ENCODE measurements at regions not wholly inside any gene's neighbourhood (a gene's known extent, or its start where the extent isn't known, plus 50 kb on each side); places are given as distances from the start of the nearest gene placed in this dataset.

GRCh38 chr3:76582632-76583378 is 457.1 kb upstream of the ROBO2 start:
- Mint-ChIP-seq H3K4me3 (ENCODE audit: unreplicated experiment) (no peak overlapping the region), H3K4me1 (ENCODE audit: unreplicated experiment) (peaks cover 7% of the 10 kb centered on the region), H3K27ac (ENCODE audit: unreplicated experiment) (no peak overlapping the region), H3K9me3 (ENCODE audit: unreplicated experiment) (no peaks in the 10 kb centered on the region), H3K36me3 (ENCODE audit: unreplicated experiment) (no peaks in the 10 kb centered on the region), H3K27me3 (ENCODE audit: unreplicated experiment) (no peaks in the 10 kb centered on the region)
- no peak for TF ChIP-seq CTCF (IDR thresholded peaks at IDR 0.05)
- no peak for DNase-seq (ENCODE audit: extremely low spot score, unreplicated experiment)

- DNase-seq (ENCODE audit: extremely low spot score, unreplicated experiment): no peak
These were observed 454.0 kb upstream of the ROBO2 start for GRCh38 chr3:76585794-76586392.

GRCh38 chr3:76586471-76586870 is 453.4 kb upstream of the ROBO2 start:
- no peak overlapping the region for H3K27ac Mint-ChIP-seq (ENCODE audit: unreplicated experiment)
- H3K27me3 Mint-ChIP-seq (ENCODE audit: unreplicated experiment): no peaks in the 10 kb centered on the region
- no peak for DNase-seq (ENCODE audit: extremely low spot score, unreplicated experiment)

More at GRCh38 chr3:76585794-76586392, 454.0 kb upstream of the ROBO2 start:
- Mint-ChIP-seq H3K27ac (ENCODE audit: unreplicated experiment) (no peak overlapping the region), H3K27me3 (ENCODE audit: unreplicated experiment) (no peaks in the 10 kb centered on the region), H3K4me1 (ENCODE audit: unreplicated experiment) (peaks cover 7% of the 10 kb centered on the region), H3K36me3 (ENCODE audit: unreplicated experiment) (no peaks in the 10 kb centered on the region), H3K9me3 (ENCODE audit: unreplicated experiment) (no peaks in the 10 kb centered on the region), H3K4me3 (ENCODE audit: unreplicated experiment) (no peak overlapping the region)
- TF ChIP-seq CTCF (IDR thresholded peaks at IDR 0.05): peak; percentile 76

GRCh38 chr3:76610150-76610549 is 429.7 kb upstream of the ROBO2 start:
- Mint-ChIP-seq H3K36me3 (ENCODE audit: unreplicated experiment) (no peaks in the 10 kb centered on the region), H3K27ac (ENCODE audit: unreplicated experiment) (no peak overlapping the region), H3K4me3 (ENCODE audit: unreplicated experiment) (no peak overlapping the region), H3K9me3 (ENCODE audit: unreplicated experiment) (peaks cover 5% of the 10 kb centered on the region), H3K27me3 (ENCODE audit: unreplicated experiment) (peaks cover 30% of the 10 kb centered on the region), H3K4me1 (ENCODE audit: unreplicated experiment) (no peaks in the 10 kb centered on the region)
- DNase-seq (ENCODE audit: extremely low spot score, unreplicated experiment): no peak
- TF ChIP-seq CTCF (IDR thresholded peaks at IDR 0.05): no peak

More at GRCh38 chr3:76586471-76586870, 453.4 kb upstream of the ROBO2 start:
- H3K4me3 Mint-ChIP-seq (ENCODE audit: unreplicated experiment): no peak overlapping the region
- peaks cover 7% of the 10 kb centered on the region for H3K4me1 Mint-ChIP-seq (ENCODE audit: unreplicated experiment)
- no peaks in the 10 kb centered on the region for H3K9me3 Mint-ChIP-seq (ENCODE audit: unreplicated experiment)
- no peak for TF ChIP-seq CTCF (IDR thresholded peaks at IDR 0.05)
- H3K36me3 Mint-ChIP-seq (ENCODE audit: unreplicated experiment): no peaks in the 10 kb centered on the region

- Mint-ChIP-seq H3K9me3 (ENCODE audit: unreplicated experiment) (no peaks in the 10 kb centered on the region), H3K27ac (ENCODE audit: unreplicated experiment) (no peak overlapping the region), H3K4me3 (ENCODE audit: unreplicated experiment) (no peak overlapping the region), H3K36me3 (ENCODE audit: unreplicated experiment) (no peaks in the 10 kb centered on the region), H3K27me3 (ENCODE audit: unreplicated experiment) (no peaks in the 10 kb centered on the region), H3K4me1 (ENCODE audit: unreplicated experiment) (no peaks in the 10 kb centered on the region)
- DNase-seq (ENCODE audit: extremely low spot score, unreplicated experiment): no peak
- TF ChIP-seq CTCF (IDR thresholded peaks at IDR 0.05): no peak
These were observed 424.2 kb upstream of the ROBO2 start for GRCh38 chr3:76615719-76616118.

Data from osteocyte (in vitro differentiated cells).